ENCODE measurements at regions not wholly inside any gene's neighbourhood (a gene's known extent, or its start where the extent isn't known, plus 50 kb on each side); places are given as distances from the start of the nearest gene placed in this dataset.
"Not testable (repeated sequence)": the region's sequence is repeated elsewhere in the genome, so short reads cannot be mapped to it uniquely, and the experiment has no call there.

- ATAC-seq, result no peak
- no peak for DNase-seq
- intact Hi-C loops (cut with DNase I, micrococcal nuclease), result no loop called here
Measured at GRCh38 chr12:82300611-82301010, 57.6 kb downstream of the CCDC59 start.

GRCh38 chr12:82299319-82300025, 58.7 kb downstream of the CCDC59 start:
- no peak for ATAC-seq

GRCh38 chr12:82290415-82290814, 67.8 kb downstream of the CCDC59 start:
- no peak for DNase-seq
- intact Hi-C loops (cut with DNase I, micrococcal nuclease), result no loop called here
- ATAC-seq, result no peak

More at GRCh38 chr12:82299319-82300025, 58.7 kb downstream of the CCDC59 start:
- DNase-seq, result no peak
- intact Hi-C loops (cut with DNase I, micrococcal nuclease), result no loop called here

- ATAC-seq; DNase-seq; intact Hi-C loops (cut with DNase I, micrococcal nuclease): not testable (repeated sequence)
Measured at GRCh38 chr12:82281335-82281734, 76.9 kb downstream of the CCDC59 start.

- no peak for ATAC-seq
- DNase-seq, result no peak
- intact Hi-C loops (cut with DNase I, micrococcal nuclease), result no loop called here
Measured at GRCh38 chr12:82279536-82280058, 78.6 kb downstream of the CCDC59 start.

GRCh38 chr12:82277582-82277981, 80.6 kb downstream of the CCDC59 start:
- intact Hi-C loops (cut with DNase I, micrococcal nuclease), result no loop called here
- no peak for ATAC-seq
- no peak for DNase-seq

GRCh38 chr12:82242729-82243128, 115.5 kb downstream of the CCDC59 start:
- intact Hi-C loops (cut with DNase I, micrococcal nuclease), result no loop called here
- ATAC-seq (no peak), DNase-seq (no peak)

GRCh38 chr12:82225871-82226270, 132.3 kb downstream of the CCDC59 start:
- DNase-seq, result no peak
- ATAC-seq, result no peak
- intact Hi-C loops (cut with DNase I, micrococcal nuclease), result no loop called here

GRCh38 chr12:82223426-82223825, 134.8 kb downstream of the CCDC59 start:
- DNase-seq, result no peak
- intact Hi-C loops (cut with DNase I, micrococcal nuclease), result no loop called here
- no peak for ATAC-seq

- intact Hi-C loops (cut with DNase I, micrococcal nuclease), result no loop called here
- ATAC-seq (no peak), DNase-seq (no peak)
Measured at GRCh38 chr12:82216475-82216874, 141.7 kb downstream of the CCDC59 start.

GRCh38 chr12:82213761-82214160, 144.4 kb downstream of the CCDC59 start:
- DNase-seq (no peak), ATAC-seq (no peak)
- intact Hi-C loops (cut with DNase I, micrococcal nuclease), result no loop called here

GRCh38 chr12:82210882-82211281, 147.3 kb downstream of the CCDC59 start:
- DNase-seq (no peak), ATAC-seq (no peak)
- intact Hi-C loops (cut with DNase I, micrococcal nuclease), result no loop called here

GRCh38 chr12:82209533-82209932, 148.7 kb downstream of the CCDC59 start:
- no peak for DNase-seq
- intact Hi-C loops (cut with DNase I, micrococcal nuclease), result no loop called here

GRCh38 chr12:82207556-82207955, 150.6 kb downstream of the CCDC59 start:
- ATAC-seq (no peak), DNase-seq (no peak)

More at GRCh38 chr12:82209533-82209932, 148.7 kb downstream of the CCDC59 start:
- ATAC-seq, result no peak

GRCh38 chr12:82203086-82203485, 155.1 kb downstream of the CCDC59 start:
- intact Hi-C loops (cut with DNase I, micrococcal nuclease), result no loop called here
- DNase-seq (no peak), ATAC-seq (peak; percentile 63)

More at GRCh38 chr12:82207556-82207955, 150.6 kb downstream of the CCDC59 start:
- intact Hi-C loops (cut with DNase I, micrococcal nuclease), result no loop called here

GRCh38 chr12:82187595-82187994, 170.6 kb downstream of the CCDC59 start:
- intact Hi-C loops (cut with DNase I, micrococcal nuclease), result no loop called here
- no peak for DNase-seq
- no peak for ATAC-seq

GRCh38 chr12:82187011-82187410, 171.2 kb downstream of the CCDC59 start:
- DNase-seq, result no peak
- intact Hi-C loops (cut with DNase I, micrococcal nuclease), result no loop called here
- no peak for ATAC-seq

- intact Hi-C loops (cut with DNase I, micrococcal nuclease), result no loop called here
- ATAC-seq, result no peak
- no peak for DNase-seq
Measured at GRCh38 chr12:82186282-82186681, 171.9 kb downstream of the CCDC59 start.

GRCh38 chr12:82184844-82185243, 173.3 kb downstream of the CCDC59 start:
- no peak for ATAC-seq
- no peak for DNase-seq
- intact Hi-C loops (cut with DNase I, micrococcal nuclease), result no loop called here

- DNase-seq (no peak), ATAC-seq (no peak)
- intact Hi-C loops (cut with DNase I, micrococcal nuclease), result no loop called here
Measured at GRCh38 chr12:82182601-82183190, 175.5 kb downstream of the CCDC59 start.
